GM12878 (cell line): ENCODE measurements at regions not wholly inside any gene's neighbourhood (a gene's known extent, or its start where the extent isn't known, plus 50 kb on each side); places are given as distances from the start of the nearest gene placed in this dataset.

Experiments
- ATAC-seq: fragments of 200-7000 bp; cut with Tn5 transposase; 3 replicates; pipeline ENCODE4 v1.9.1; 2020; ENCODE audit warnings: mild to moderate bottlenecking, moderate library complexity
- BruUV-seq: library from RNA; stranded (reverse); fragments of 400-500 nt; replicated peaks from 2 replicates; lab custom pipeline; 2021; lab: Mats Ljungman, UMichigan
- CTCF ChIA-PET: fragments of 300-600 bp; sonication (Branson Sonifier 250); formaldehyde crosslinking; extraction: SDS; loops from one replicate; lab custom pipeline; 2021; ENCODE audit warnings: inconsistent platforms; lab: Yijun Ruan, JAX
- POLR2A ChIA-PET: fragments of 350-600 bp; formaldehyde crosslinking; extraction: SDS; loops from one replicate; lab custom pipeline; 2021; ENCODE audit warnings: inconsistent platforms; lab: Charles Lee
- RAD21 ChIA-PET: fragments of 300-600 bp; sonication (Branson Sonifier 250); formaldehyde crosslinking; loops from one replicate; lab custom pipeline; 2023; ENCODE audit warnings: antibody characterized with exemption; ENCODE audit not compliant: unreplicated experiment; lab: Charles Lee
- SMC1A ChIA-PET: fragments of 300-600 bp; sonication (Branson Sonifier 250); formaldehyde crosslinking; loops from one replicate; lab custom pipeline; 2023; ENCODE audit not compliant: unreplicated experiment, uncharacterized antibody; lab: Charles Lee
- DNase-seq: peaks from one replicate; pipeline ENCODE4 v3.0.0-alpha.2; 2011; ENCODE audit warnings: low read depth, low spot score
- FAIRE-seq: peaks from 3 replicates; lab custom pipeline; 2011; peaks lifted over from hg19 to GRCh38; lab: Jason Lieb, UNC
- H2AFZ ChIP-seq: 2 replicates; pipeline ENCODE4 v1.6.0; 2011; ENCODE audit warnings: low read depth, low read length, control low read depth; ENCODE audit not compliant: control insufficient read depth
- H3K27ac ChIP-seq: 2 replicates; pipeline ENCODE4 v1.5.1; 2011; ENCODE audit warnings: control low read depth; ENCODE audit not compliant: control insufficient read depth, insufficient read depth
- H3K27me3 ChIP-seq, 2 experiments: replicated peaks in 1 of 2; 2 replicates each; pipeline versions ENCODE4 v1.6.0 to v1.6.1; 2011; ENCODE audit warnings: low read length in 1 of 2; ENCODE audit not compliant: control insufficient read depth in 2 of 2, insufficient read depth in 2 of 2
- H3K36me3 ChIP-seq, 2 experiments: 2 replicates each; pipeline ENCODE4 v1.5.1; 2011; ENCODE audit warnings: low read length in 1 of 2; ENCODE audit not compliant: control insufficient read depth in 2 of 2, insufficient read depth in 2 of 2
- H3K4me1 ChIP-seq: 2 replicates; pipeline ENCODE4 v1.6.1; 2011; ENCODE audit warnings: mild to moderate bottlenecking, low read length, moderate library complexity, mixed read lengths; ENCODE audit not compliant: control insufficient read depth, insufficient read depth
- H3K4me2 ChIP-seq: 2 replicates; pipeline ENCODE4 v1.6.0; 2011; ENCODE audit warnings: control low read depth; ENCODE audit not compliant: control insufficient read depth, insufficient read depth
- H3K4me3 ChIP-seq: fragments of 200-600 bp; sonication (generic); 2 replicates; pipeline ENCODE4 v1.5.1; 2016
- H3K79me2 ChIP-seq: 2 replicates; pipeline ENCODE4 v1.6.0; 2011; ENCODE audit warnings: low read length; ENCODE audit not compliant: control insufficient read depth, insufficient read depth
- H3K9ac ChIP-seq: 2 replicates; pipeline ENCODE4 v1.8.0; 2011; ENCODE audit warnings: low read length, control low read depth, mixed read lengths; ENCODE audit not compliant: control insufficient read depth, insufficient read depth
- H3K9me3 ChIP-seq: replicated peaks from 3 replicates; pipeline ENCODE4 v1.5.1; 2011; ENCODE audit warnings: mild to moderate bottlenecking, low read length; ENCODE audit not compliant: control insufficient read depth, insufficient read depth
- H4K20me1 ChIP-seq: 2 replicates; pipeline ENCODE4 v1.6.0; 2011; ENCODE audit not compliant: control insufficient read depth, insufficient read depth
- BACH1 ChIP-seq: fragments of 450-650 bp; IDR thresholded peaks from 2 replicates; pipeline ENCODE4 v1.6.1; 2017; ENCODE audit warnings: mild to moderate bottlenecking, borderline replicate concordance
- CHD2 ChIP-seq: IDR thresholded peaks from 2 replicates; pipeline ENCODE4 v1.6.1; 2011; ENCODE audit warnings: low read depth, low read length, improper control_type of control experiment, borderline replicate concordance
- E4F1 ChIP-seq: fragments of 450-650 bp; IDR thresholded peaks from 2 replicates; pipeline ENCODE4 v1.6.1; 2018; ENCODE audit warnings: borderline replicate concordance, mild to moderate bottlenecking; ENCODE audit not compliant: partially characterized antibody
- IRF4 ChIP-seq: IDR thresholded peaks from 2 replicates; pipeline ENCODE4 v1.6.1; 2011; ENCODE audit warnings: low read depth, low read length
- IRF5 ChIP-seq: fragments of 450-650 bp; IDR thresholded peaks from 2 replicates; pipeline ENCODE4 v1.6.1; 2017; ENCODE audit warnings: borderline replicate concordance
- RAD21 ChIP-seq: IDR thresholded peaks from 2 replicates; pipeline ENCODE4 v1.6.1; 2011; ENCODE audit warnings: mild to moderate bottlenecking, low read depth, low read length, moderate library complexity; ENCODE audit not compliant: insufficient read depth
- SIX5 ChIP-seq: IDR thresholded peaks from 2 replicates; pipeline ENCODE4 v1.6.1; 2011; ENCODE audit warnings: mild to moderate bottlenecking, low read depth, low read length, moderate library complexity; ENCODE audit not compliant: severe bottlenecking
- USF1 ChIP-seq: IDR thresholded peaks from 2 replicates; pipeline ENCODE4 v1.6.1; 2011; ENCODE audit warnings: borderline replicate concordance, low read depth, mild to moderate bottlenecking, moderate library complexity, mixed read lengths, low read length; ENCODE audit not compliant: insufficient read depth; ENCODE audit errors: extremely low read length
- USF2 ChIP-seq: IDR thresholded peaks from 2 replicates; pipeline ENCODE4 v1.6.1; 2011; ENCODE audit warnings: low read depth, low read length, improper control_type of control experiment, borderline replicate concordance
- ZSCAN29 ChIP-seq: fragments of 450-650 bp; IDR thresholded peaks from 2 replicates; pipeline ENCODE4 v1.6.1; 2017; ENCODE audit warnings: mild to moderate bottlenecking, moderate library complexity
- ZZZ3 ChIP-seq: IDR thresholded peaks from 2 replicates; pipeline ENCODE4 v1.6.1; 2011; ENCODE audit warnings: low read depth; ENCODE audit not compliant: control insufficient read depth, insufficient read length
- in situ Hi-C: fragments of 300-500 bp; cut with MboI; formaldehyde crosslinking; loops from 9 replicates; pipeline ENCODE4 v1.14.3; 2018; ENCODE audit warnings: mixed read lengths
- intact Hi-C: fragments of 100-400 bp; cut with micrococcal nuclease; formaldehyde crosslinking; loops from one replicate; pipeline ENCODE4 v1.14.2; 2022; ENCODE audit not compliant: unreplicated experiment

GRCh38 chr12:102302553-102302952 is 104.9 kb upstream of the PMCH start:
- ChIA-PET CTCF (interaction anchor here (0.8 to 3.0 kb wide), 5 partner anchors 180 to 439 kb away, joined by 3 to 23 read pairs (median 4); no protein-coding TSS in a partner anchor), RAD21 (interaction anchor here (0.7 to 2.3 kb wide), 5 partner anchors 176 to 472 kb away, joined by 3 to 9 read pairs (median 3); no protein-coding TSS in a partner anchor), POLR2A (no interaction called here), SMC1A (interaction anchor here (0.6 to 2.2 kb wide), 9 partner anchors 95 to 460 kb away, joined by 3 to 12 read pairs (median 3); no protein-coding TSS in a partner anchor)
- no peak overlapping the region for H3K27ac ChIP-seq
- in situ Hi-C loops (no loop called here), intact Hi-C loops (loop anchor here (10.0 kb wide), 1 partner anchor 358 kb away; no protein-coding TSS in a partner anchor)
- H3K9me3 ChIP-seq: no peaks in the 10 kb centered on the region; the same call in 2 of the 3 replicates
- no peak for DNase-seq
- TF ChIP-seq IRF4 (no peak), RAD21 (no peak), SIX5 (no peak), BACH1 (no peak), ZZZ3 (no peak), IRF5 (no peak), CHD2 (no peak), USF1 (no peak), ZSCAN29 (no peak), E4F1 (no peak), USF2 (no peak)
- no TSS peak for BruUV-seq
- H3K36me3 ChIP-seq: no peaks in the 10 kb centered on the region
- ATAC-seq: peak; percentile 31; the same call in 2 of the 3 replicates
- H3K4me1 ChIP-seq: no peaks in the 10 kb centered on the region
- H3K9ac ChIP-seq: no peak overlapping the region
- H3K4me2 ChIP-seq: no peak overlapping the region
- no peaks in the 10 kb centered on the region for H3K27me3 ChIP-seq
- H4K20me1 ChIP-seq: no peaks in the 10 kb centered on the region
- no peak for FAIRE-seq
- no peaks in the 10 kb centered on the region for H3K79me2 ChIP-seq
- H3K4me3 ChIP-seq: no peak overlapping the region
- no peak overlapping the region for H2AFZ ChIP-seq
